ENCODE measurements at regions not wholly inside any gene's neighbourhood (a gene's known extent, or its start where the extent isn't known, plus 50 kb on each side); places are given as distances from the start of the nearest gene placed in this dataset.
"Not testable (repeated sequence)": the region's sequence is repeated elsewhere in the genome, so short reads cannot be mapped to it uniquely, and the experiment has no call there.

GRCh38 chr16:29278097-29278871 lies 128.2 kb downstream of the NPIPB11 start:
- DNase-seq (ENCODE audit: low read depth in 2 of 2) = not testable (repeated sequence)

DNA sequence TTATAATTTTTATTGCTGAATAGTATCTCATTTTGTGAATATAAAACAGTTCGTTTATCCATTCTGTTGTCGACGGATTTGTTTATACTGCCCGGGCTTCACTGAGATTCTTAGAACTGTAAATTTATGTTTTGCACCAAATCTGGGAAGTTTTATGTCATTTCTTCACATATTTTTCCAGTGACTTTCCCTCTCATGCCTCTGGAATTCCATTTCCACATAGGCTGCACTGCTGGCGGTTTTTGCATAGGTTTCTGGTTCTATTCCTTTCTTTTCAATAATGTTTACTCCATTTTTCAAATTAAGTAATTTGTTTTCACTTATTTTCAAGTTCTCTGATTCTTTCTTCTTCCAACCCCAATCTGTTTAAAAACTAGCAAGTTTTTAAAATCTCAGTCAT lies 130.1 kb downstream of the NPIPB11 start:
- DNase-seq (ENCODE audit: low read depth in 2 of 2) = not testable (repeated sequence)

DNA sequence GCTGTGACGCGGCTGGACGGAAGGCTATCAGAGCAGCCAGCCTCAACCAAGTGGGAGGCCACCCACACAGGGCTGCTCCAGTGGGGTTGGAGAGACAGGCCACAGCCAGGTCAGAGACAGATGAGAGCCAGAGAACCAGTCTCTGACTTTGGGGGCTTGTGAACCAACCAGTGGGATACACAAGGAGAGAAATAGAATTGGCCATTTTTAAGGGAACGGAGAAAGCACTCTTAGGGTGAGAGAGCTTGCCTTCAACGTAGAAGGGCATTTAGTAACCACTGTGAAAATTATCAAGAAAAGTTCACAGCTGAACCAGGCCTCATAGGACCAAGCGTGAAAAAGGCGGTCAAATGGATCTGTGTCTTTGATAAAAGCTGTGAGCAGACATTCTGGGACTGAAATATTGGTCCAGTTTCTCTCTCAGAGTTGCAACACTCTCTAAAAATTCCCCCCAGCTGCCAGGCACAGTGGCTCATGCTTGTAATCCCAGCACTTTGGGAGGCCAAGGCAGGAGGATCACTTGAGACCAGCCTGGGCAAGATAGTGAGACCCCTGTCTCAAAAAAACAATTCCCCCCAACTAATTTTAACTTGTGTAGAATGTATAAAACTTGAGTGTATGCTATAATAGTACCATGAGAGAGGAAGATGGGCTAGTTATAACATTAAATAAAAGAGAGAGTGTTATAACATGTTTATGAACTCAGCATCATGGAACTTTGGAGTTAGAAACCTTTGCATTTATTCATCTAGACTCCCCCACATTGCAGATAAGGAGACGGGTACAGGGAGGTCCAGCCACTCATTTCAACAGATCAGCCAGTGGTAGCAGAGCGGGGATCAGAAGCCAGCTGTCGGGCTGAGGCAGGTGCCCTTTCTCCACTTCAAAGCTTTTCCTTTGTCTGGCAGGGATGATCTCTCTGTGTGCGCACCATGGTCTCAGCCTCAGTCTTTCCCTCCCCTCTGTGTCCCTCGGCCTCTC lies 132.2 kb downstream of the NPIPB11 start:
- DNase-seq (ENCODE audit: low read depth in 2 of 2) = not testable (repeated sequence)

- DNase-seq (ENCODE audit: low read depth in 2 of 2) = not testable (repeated sequence)
Measured at GRCh38 chr16:29273298-29274054, 133.0 kb downstream of the NPIPB11 start.

GRCh38 chr16:29271721-29272675 lies 134.5 kb downstream of the NPIPB11 start:
- not testable (repeated sequence) for DNase-seq (ENCODE audit: low read depth in 2 of 2)

- DNase-seq (ENCODE audit: low read depth in 2 of 2) = not testable (repeated sequence)
Measured at GRCh38 chr16:29270923-29271322, 135.6 kb downstream of the NPIPB11 start.

DNA sequence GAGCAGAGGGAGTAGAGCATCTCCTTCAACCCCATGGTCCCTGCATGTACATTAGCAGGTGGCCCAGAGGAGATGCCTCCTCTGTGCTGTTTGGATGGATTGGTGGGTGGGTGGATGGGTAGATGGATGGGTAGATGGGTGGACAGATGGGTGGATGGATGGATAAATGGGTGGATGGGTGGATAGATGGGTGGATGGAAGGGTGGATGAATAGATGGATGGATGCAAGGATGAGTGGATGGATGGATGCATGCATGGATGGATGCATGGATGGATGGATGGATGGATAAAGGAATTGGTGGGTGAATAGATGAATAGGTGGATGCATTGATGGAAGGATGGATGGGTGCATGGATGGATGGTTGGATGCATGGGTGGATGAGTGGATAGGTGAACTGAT lies 136.5 kb downstream of the NPIPB11 start:
- not testable (repeated sequence) for DNase-seq (ENCODE audit: low read depth in 2 of 2)

DNA sequence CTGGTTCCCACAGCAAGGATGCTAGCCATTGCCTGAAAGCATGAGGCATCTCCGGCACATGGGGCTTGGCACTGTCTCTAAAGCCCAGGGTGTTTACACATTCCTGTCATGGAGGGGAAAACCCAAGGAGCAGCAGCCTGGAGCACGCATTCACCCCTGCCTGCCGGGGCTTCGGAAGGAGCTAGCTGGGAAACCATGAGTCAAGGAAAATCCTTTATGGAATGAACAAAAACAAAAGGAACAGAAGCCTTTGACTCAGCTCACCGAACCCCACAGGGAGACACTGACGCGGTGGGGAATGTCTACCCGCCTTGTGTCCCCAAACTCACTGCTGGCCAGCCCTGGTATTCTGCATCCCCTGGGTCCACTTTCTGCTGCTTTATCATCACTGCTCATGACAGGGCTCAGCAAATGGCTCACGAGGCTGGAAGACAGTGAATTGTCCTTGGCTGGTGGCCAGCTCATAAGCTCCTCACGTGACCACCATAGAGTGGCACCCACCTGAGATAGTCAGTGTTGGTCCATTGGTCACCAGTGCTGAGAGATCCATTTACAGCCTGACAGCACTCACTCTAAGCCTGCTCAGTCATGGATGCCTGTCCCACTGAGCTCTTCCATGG lies 137.2 kb downstream of the NPIPB11 start:
- DNase-seq (ENCODE audit: low read depth in 2 of 2) = not testable (repeated sequence)

GRCh38 chr16:29268785-29269191 lies 137.7 kb downstream of the NPIPB11 start:
- DNase-seq (ENCODE audit: low read depth in 2 of 2) = not testable (repeated sequence)

GRCh38 chr16:29268348-29268747 lies 138.2 kb downstream of the NPIPB11 start:
- DNase-seq (ENCODE audit: low read depth in 2 of 2) = not testable (repeated sequence)

- DNase-seq (ENCODE audit: low read depth in 2 of 2) = not testable (repeated sequence)
Measured at GRCh38 chr16:29267891-29268290, 138.6 kb downstream of the NPIPB11 start.

GRCh38 chr16:29267055-29267619 lies 139.4 kb downstream of the NPIPB11 start:
- not testable (repeated sequence) for DNase-seq (ENCODE audit: low read depth in 2 of 2)

- DNase-seq (ENCODE audit: low read depth in 2 of 2) = not testable (repeated sequence)
Measured at GRCh38 chr16:29266612-29267011, 139.9 kb downstream of the NPIPB11 start.

DNA sequence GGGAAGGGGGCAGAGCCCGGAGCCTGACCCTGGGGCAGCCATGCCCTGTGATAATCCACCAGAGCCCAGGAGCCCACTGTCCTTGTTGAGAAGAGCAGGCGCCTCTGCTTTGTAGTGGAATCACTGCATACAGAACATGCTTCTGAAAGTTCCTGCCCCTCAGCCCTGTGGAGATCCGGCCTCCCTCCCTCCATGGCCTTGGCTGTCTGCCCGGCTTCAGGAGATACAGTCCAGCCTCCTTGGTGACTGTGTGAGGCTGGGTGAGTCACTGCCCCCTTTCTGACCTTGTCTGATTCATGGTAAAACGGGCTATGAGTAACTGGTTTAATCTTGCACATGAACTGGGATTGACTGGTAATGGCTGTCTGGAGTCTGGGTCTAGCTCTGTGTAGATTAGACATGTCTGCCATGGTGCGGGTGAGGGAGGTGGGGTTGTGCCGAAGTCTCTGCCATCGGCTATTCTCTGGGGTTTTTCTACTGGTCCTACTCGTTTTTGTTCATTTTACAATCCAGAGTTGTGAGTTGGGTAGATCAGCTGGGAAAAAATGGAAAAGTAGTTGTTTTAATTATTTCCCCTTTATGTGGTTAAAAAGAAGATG lies 141.2 kb downstream of the NPIPB11 start:
- DNase-seq (ENCODE audit: low read depth in 2 of 2) = peak in 1 of 2 donors; percentile 34

DNA sequence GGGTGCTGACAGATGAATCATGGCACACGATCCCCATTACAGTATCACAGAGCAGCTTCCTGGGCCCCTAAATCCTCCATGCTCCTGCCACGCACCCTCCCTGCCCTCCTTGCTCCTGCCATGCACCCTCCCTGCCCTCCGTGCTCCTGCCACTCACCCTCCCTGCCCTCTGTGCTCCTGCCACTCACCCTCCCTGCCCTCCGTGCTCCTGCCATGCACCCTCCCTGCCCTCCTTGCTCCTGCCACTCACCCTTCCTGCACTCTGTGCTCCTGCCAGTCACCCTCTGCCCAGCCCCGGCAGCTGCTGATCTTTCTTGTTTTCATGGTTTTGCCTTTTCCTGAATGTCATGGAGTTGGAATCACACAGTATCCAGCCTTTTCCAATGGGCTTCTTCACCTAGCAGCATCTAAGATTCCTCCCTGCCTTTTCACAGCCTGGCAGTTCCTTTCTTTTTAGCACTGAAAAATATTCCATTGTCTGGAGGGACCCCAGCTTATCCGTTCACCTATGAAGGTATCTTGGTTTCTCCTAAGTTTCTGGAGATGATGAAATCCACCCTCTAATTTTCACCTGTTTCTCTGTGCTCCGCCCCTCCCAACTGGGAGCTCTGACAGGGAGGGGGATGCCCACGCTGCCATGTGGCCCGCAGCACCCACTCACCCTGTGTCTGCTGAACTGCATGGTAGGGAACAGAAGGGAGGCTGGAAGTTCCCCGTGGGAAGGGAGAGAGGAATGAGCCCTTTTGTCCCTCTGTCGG lies 142.3 kb downstream of the NPIPB11 start:
- not testable (repeated sequence) for DNase-seq (ENCODE audit: low read depth in 2 of 2)

- DNase-seq (ENCODE audit: low read depth in 2 of 2) = not testable (repeated sequence)
Measured at GRCh38 chr16:29262725-29263124, 143.8 kb downstream of the NPIPB11 start.

DNA sequence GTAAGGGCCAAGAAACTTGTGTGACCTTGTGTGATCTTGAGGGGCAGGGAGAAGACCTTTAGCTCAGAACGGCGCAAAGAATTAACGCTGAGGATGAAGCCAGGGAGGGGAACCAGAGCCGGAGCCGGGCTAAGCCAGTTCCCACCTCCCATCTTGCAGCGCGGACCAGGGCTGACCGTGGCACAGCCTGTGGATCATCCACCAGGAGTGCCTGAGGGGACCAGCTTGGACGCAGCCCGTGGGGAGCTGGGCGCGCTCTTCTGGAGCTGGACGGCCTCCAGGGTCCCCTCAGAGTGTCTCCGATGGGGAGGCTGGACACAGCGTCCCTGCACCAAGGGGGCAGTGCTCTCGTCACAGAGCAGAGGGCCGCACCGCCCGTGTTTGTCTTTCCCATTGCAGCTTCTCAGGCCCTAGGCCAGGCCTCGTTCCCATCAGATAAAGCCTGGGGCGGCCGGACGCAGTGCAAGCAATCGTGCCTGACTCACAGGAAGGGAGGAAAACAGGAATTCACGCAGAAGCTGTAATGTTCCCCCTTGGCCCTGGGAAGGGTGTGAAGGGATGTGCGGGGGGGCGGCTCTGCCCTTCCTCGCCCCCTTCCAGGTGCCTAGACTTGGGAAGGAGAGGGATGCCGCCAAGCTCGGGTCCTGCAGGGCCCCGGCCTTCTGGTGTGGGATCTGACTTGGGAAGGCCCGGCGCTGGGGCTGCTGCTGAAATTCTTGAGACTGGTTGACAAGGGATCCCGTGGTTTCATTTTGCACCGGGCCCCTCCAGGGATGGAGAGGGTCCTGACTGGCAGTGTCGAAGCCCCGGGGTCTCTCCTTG lies 144.9 kb downstream of the NPIPB11 start:
- DNase-seq (ENCODE audit: low read depth in 2 of 2) = not testable (repeated sequence)

Data from stimulated activated CD4-positive, alpha-beta T cell treated with anti-CD3 and anti-CD28 coated beads, Interleukin-4, amount 100 ng/mL, for 48 hours (primary cell).